H1 (cell line): ENCODE measurements at regions not wholly inside any gene's neighbourhood (a gene's known extent, or its start where the extent isn't known, plus 50 kb on each side); places are given as distances from the start of the nearest gene placed in this dataset.

Source experiments
- CTCF ChIA-PET: fragments of 300-600 bp; sonication (Branson Sonifier 250); formaldehyde crosslinking; loops from one replicate; lab custom pipeline; 2021; ENCODE audit not compliant: partially characterized antibody; lab: Charles Lee
- POLR2A ChIA-PET: fragments of 300-600 bp; sonication (Branson Sonifier 250); formaldehyde crosslinking; loops from one replicate; lab custom pipeline; 2021; ENCODE audit warnings: inconsistent platforms; ENCODE audit not compliant: partially characterized antibody; lab: Charles Lee
- DNase-seq, 2 experiments: peaks; one replicate each; pipeline versions ENCODE4 v3.0.0 to v3.0.0-alpha.2; 2010 to 2022; ENCODE audit warnings: low spot score in 2 of 2, low read depth in 1 of 2, mixed read lengths in 1 of 2
- FAIRE-seq: peaks from 2 replicates; lab custom pipeline; 2011; peaks lifted over from hg19 to GRCh38; lab: Jason Lieb, UNC
- H2AFZ ChIP-seq: 2 replicates; pipeline ENCODE4 v1.8.1; 2012; ENCODE audit warnings: low read length, inconsistent platforms
- H2AK5ac ChIP-seq: 2 replicates; pipeline ENCODE4 v1.6.1; 2013; ENCODE audit warnings: low read depth, low read length
- H2BK120ac ChIP-seq: replicated peaks from 2 replicates; pipeline ENCODE3; 2013; ENCODE audit warnings: low read depth, low read length, inconsistent platforms
- H2BK12ac ChIP-seq: 2 replicates; pipeline ENCODE4 v1.6.1; 2013; ENCODE audit warnings: low read depth, low read length
- H2BK15ac ChIP-seq: 2 replicates; pipeline ENCODE4 v1.6.1; 2013; ENCODE audit warnings: low read length
- H2BK20ac ChIP-seq: 2 replicates; pipeline ENCODE4 v1.6.1; 2013; ENCODE audit warnings: low read length
- H2BK5ac ChIP-seq: 2 replicates; pipeline ENCODE4 v1.6.1; 2013; ENCODE audit warnings: low read depth, low read length
- H3K14ac ChIP-seq: 2 replicates; pipeline ENCODE4 v1.6.1; 2013; ENCODE audit warnings: inconsistent platforms; ENCODE audit not compliant: insufficient read length
- H3K18ac ChIP-seq: 2 replicates; pipeline ENCODE4 v1.6.1; 2013; ENCODE audit warnings: low read length; ENCODE audit errors: extremely low read depth
- H3K23ac ChIP-seq: 2 replicates; pipeline ENCODE4 v1.6.1; 2013; ENCODE audit warnings: inconsistent platforms; ENCODE audit not compliant: insufficient read length
- H3K23me2 ChIP-seq: 2 replicates; pipeline ENCODE4 v1.6.1; 2013; ENCODE audit warnings: low read depth, low read length
- H3K27ac ChIP-seq: 2 replicates; pipeline ENCODE4 v1.6.1; 2011; ENCODE audit warnings: low read depth, low read length, inconsistent platforms
- H3K27me3 ChIP-seq, 4 experiments: replicated peaks in 1 of 4; 1 replicate in 1 of 4; 2 replicates in 3 of 4; pipeline versions ENCODE4 v1.6.1 to v1.8.1; 2011 to 2013; ENCODE audit warnings: low read length in 3 of 4, mild to moderate bottlenecking in 3 of 4, inconsistent platforms in 2 of 4, mixed read lengths in 2 of 4, moderate library complexity in 1 of 4; ENCODE audit not compliant: control insufficient read depth in 3 of 4, insufficient read depth in 3 of 4; ENCODE audit errors: extremely low read depth in 1 of 4
- H3K36me3 ChIP-seq, 4 experiments: 2 replicates each; pipeline versions ENCODE4 v1.6.1 to v1.8.1; 2011 to 2013; ENCODE audit warnings: mild to moderate bottlenecking in 4 of 4, low read length in 3 of 4, moderate library complexity in 2 of 4, control low read depth in 1 of 4, inconsistent platforms in 1 of 4; ENCODE audit not compliant: insufficient read depth in 4 of 4, control insufficient read depth in 2 of 4
- H3K4ac ChIP-seq: replicated peaks from 2 replicates; pipeline ENCODE3; 2013; ENCODE audit warnings: low read length, low read depth, mixed read lengths, inconsistent platforms; ENCODE audit not compliant: insufficient read length
- H3K4me1 ChIP-seq, 4 experiments: replicated peaks in 1 of 4; 1 replicate in 1 of 4; 2 replicates in 3 of 4; pipeline versions ENCODE4 v1.6.1 to v1.8.1; 2011 to 2013; ENCODE audit warnings: low read length in 3 of 4, inconsistent platforms in 2 of 4, mixed read lengths in 1 of 4; ENCODE audit not compliant: insufficient read depth in 4 of 4, control insufficient read depth in 3 of 4
- H3K4me2 ChIP-seq, 2 experiments: 2 replicates each; pipeline versions ENCODE4 v1.6.1 to v1.8.1; 2011 to 2013; ENCODE audit warnings: low read depth in 2 of 2, low read length in 2 of 2, control low read depth in 1 of 2, inconsistent platforms in 1 of 2, mild to moderate bottlenecking in 1 of 2; ENCODE audit not compliant: insufficient read depth in 1 of 2
- H3K4me3 ChIP-seq, 4 experiments: fragments of 200-600, 300-600 bp in 1 of 4; sonication (generic), shearing (Covaris generic), sonication (Bioruptor Twin) in 1 of 4; 2 replicates each; pipeline versions ENCODE4 v1.5.1 to v1.8.1; 2011 to 2016; ENCODE audit warnings: low read length in 4 of 4, low read depth in 3 of 4, control low read depth in 2 of 4, inconsistent platforms in 2 of 4, mild to moderate bottlenecking in 2 of 4, mixed read lengths in 1 of 4, moderate library complexity in 1 of 4; ENCODE audit not compliant: insufficient read depth in 2 of 4; ENCODE audit errors: extremely low read depth in 1 of 4
- H3K56ac ChIP-seq: replicated peaks from 2 replicates; pipeline ENCODE3; 2013; ENCODE audit warnings: low read depth, mild to moderate bottlenecking, mixed read lengths, low read length, inconsistent platforms; ENCODE audit not compliant: insufficient read length
- H3K79me1 ChIP-seq: 2 replicates; pipeline ENCODE4 v1.6.1; 2013; ENCODE audit warnings: low read depth, low read length, control low read depth
- H3K79me2 ChIP-seq, 2 experiments: 2 replicates each; pipeline versions ENCODE4 v1.6.1 to v1.8.1; 2012 to 2013; ENCODE audit warnings: low read length in 2 of 2, mild to moderate bottlenecking in 2 of 2, inconsistent platforms in 1 of 2; ENCODE audit not compliant: insufficient read depth in 2 of 2, control insufficient read depth in 1 of 2
- H3K9ac ChIP-seq, 4 experiments: replicated peaks in 1 of 4; 1 replicate in 1 of 4; 2 replicates in 3 of 4; pipeline versions ENCODE4 v1.6.1 to v1.8.1; 2011 to 2013; ENCODE audit warnings: low read depth in 3 of 4, low read length in 3 of 4, control low read depth in 2 of 4, mild to moderate bottlenecking in 2 of 4, moderate library complexity in 2 of 4, inconsistent platforms in 1 of 4; ENCODE audit errors: extremely low read depth in 1 of 4
- H3K9me3 ChIP-seq, 2 experiments: 2 replicates each; pipeline versions ENCODE4 v1.6.1 to v1.8.1; 2012 to 2013; ENCODE audit warnings: mild to moderate bottlenecking in 2 of 2, moderate library complexity in 2 of 2, control low read depth in 1 of 2, inconsistent platforms in 1 of 2, low read depth in 1 of 2, low read length in 1 of 2, mixed read lengths in 1 of 2; ENCODE audit not compliant: insufficient read depth in 2 of 2
- H4K20me1 ChIP-seq, 2 experiments: replicated peaks in 1 of 2; 2 replicates each; pipeline versions ENCODE3 to v1.8.1; 2011 to 2013; ENCODE audit warnings: inconsistent platforms in 2 of 2, low read length in 2 of 2, mild to moderate bottlenecking in 1 of 2; ENCODE audit not compliant: insufficient read depth in 2 of 2, control insufficient read depth in 1 of 2
- H4K5ac ChIP-seq: 2 replicates; pipeline ENCODE4 v1.6.1; 2013; ENCODE audit warnings: low read length, low read depth, mixed read lengths, inconsistent platforms; ENCODE audit not compliant: insufficient read length
- H4K8ac ChIP-seq: 2 replicates; pipeline ENCODE4 v1.8.0; 2013; ENCODE audit warnings: mild to moderate bottlenecking, moderate library complexity, low read length, inconsistent platforms; ENCODE audit not compliant: insufficient read depth; ENCODE audit errors: extremely low read depth
- H4K91ac ChIP-seq: replicated peaks from 2 replicates; pipeline ENCODE3; 2013; ENCODE audit warnings: low read length, mixed read lengths, inconsistent platforms; ENCODE audit not compliant: insufficient read length
- ATF2 ChIP-seq: IDR thresholded peaks from 2 replicates; pipeline ENCODE4 v1.6.1; 2012; ENCODE audit warnings: low read length, inconsistent platforms
- EGR1 ChIP-seq: IDR thresholded peaks from 2 replicates; pipeline ENCODE4 v1.6.1; 2011; ENCODE audit warnings: low read depth, low read length, borderline replicate concordance
- MAFK ChIP-seq: IDR thresholded peaks from 2 replicates; pipeline ENCODE4 v1.6.1; 2012; ENCODE audit warnings: low read depth, mild to moderate bottlenecking, improper control_type of control experiment, low read length
- SRF ChIP-seq: IDR thresholded peaks from 2 replicates; pipeline ENCODE4 v1.6.1; 2011; ENCODE audit warnings: mild to moderate bottlenecking, low read depth, low read length, moderate library complexity
- TBP ChIP-seq: IDR thresholded peaks from 2 replicates; pipeline ENCODE4 v1.6.1; 2011; ENCODE audit warnings: low read depth, low read length, improper control_type of control experiment
- YY1 ChIP-seq: IDR thresholded peaks from 2 replicates; pipeline ENCODE4 v1.6.1; 2011; ENCODE audit warnings: low read depth, mild to moderate bottlenecking, low read length
- WGBS, 2 experiments: shearing (Covaris generic) in 1 of 2; methylation state at CpG; one replicate each; pipeline versions ENCODE4 v1.1.6 to v1.1.7; 2013 to 2015; ENCODE audit warnings: low lambda C conversion rate in 2 of 2, mixed read lengths in 2 of 2, inconsistent platforms in 1 of 2, low coverage in 1 of 2, missing lambda C conversion rate in 1 of 2; ENCODE audit not compliant: insufficient replicate concordance in 2 of 2, insufficient coverage in 1 of 2, insufficient read length in 1 of 2; ENCODE audit errors: extremely low coverage in 1 of 2, missing lambda C conversion rate in 1 of 2; 5-methylcytosine and 5-hydroxymethylcytosine counted together
- TF ChIP-seq, protein P1 (sequence below): IDR thresholded peaks from 2 replicates; pipeline ENCODE4 v1.6.1; 2012; ENCODE audit warnings: inconsistent platforms

DNA sequence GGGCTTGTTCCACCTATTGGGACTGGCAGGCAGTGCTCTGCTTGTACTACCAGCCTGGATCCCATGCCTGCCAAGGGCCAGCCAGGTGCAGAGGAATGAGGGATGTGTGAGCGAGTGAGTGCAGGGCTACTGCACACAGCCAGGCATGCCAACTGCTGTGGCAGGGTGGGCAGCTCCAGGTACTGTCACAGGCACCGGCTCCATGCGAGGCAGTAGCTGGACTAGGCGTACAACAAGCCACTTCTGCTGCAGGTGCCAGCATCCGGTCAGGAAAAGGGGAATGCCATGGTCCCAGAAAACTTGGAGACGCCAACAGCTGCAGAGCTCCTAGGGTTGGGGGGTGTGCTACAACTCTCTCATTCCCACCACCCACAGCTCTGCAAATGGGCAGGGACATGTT, 1356.7 kb downstream of the SI start:
- Histone ChIP-seq H2BK5ac (peak overlapping the region; percentile 89), H3K9ac (no peak overlapping the region), H3K14ac (no peak overlapping the region), H4K5ac (no peak overlapping the region), H4K91ac (peak overlapping the region; percentile 97), H3K4me2 (no peak overlapping the region), H4K20me1 (no peaks in the 10 kb centered on the region), H3K4me3 (peak overlapping the region in 1 of 4 experiments; percentile 18; a peak in 1 of 8 replicates), H2BK15ac (peak overlapping the region; percentile 19; the same call in 1 of the 2 replicates), H3K36me3 (peaks cover 0 to 4% (median 0%) of the 10 kb centered on the region in 4 experiments; a peak in 1 of 8 replicates), H2BK120ac (peak overlapping the region; percentile 91), H3K79me2 (no peaks in the 10 kb centered on the region), H2BK20ac (peak overlapping the region; percentile 49; the same call in 1 of the 2 replicates), H3K23me2 (no peaks in the 10 kb centered on the region), H4K8ac (no peak overlapping the region), H3K56ac (no peak overlapping the region), H3K27ac (peak overlapping the region; percentile 34; the same call in 1 of the 2 replicates), H3K4ac (peak overlapping the region; percentile 92), H3K79me1 (no peaks in the 10 kb centered on the region), H3K9me3 (peaks cover 11 to 12% of the 10 kb centered on the region in 2 experiments), H2AK5ac (peak overlapping the region; percentile 89), H3K27me3 (no peaks in the 10 kb centered on the region), H2BK12ac (peak overlapping the region; percentile 56; the same call in 1 of the 2 replicates), H3K4me1 (0 out of 7 replicates have a peak, but pooled peaks cover 0 to 3% (median 0%) of the 10 kb centered on the region in 4 experiments), H2AFZ (peak overlapping the region; percentile 87), H3K18ac (peak overlapping the region; percentile 26; the same call in 1 of the 2 replicates), H3K23ac (no peak overlapping the region)
- DNase-seq, result no peak
- WGBS, 2 experiments, result 82% methylated on average over 6 of the region's 6 CpGs; no CpG with 5 or more reads in 1 of the 2 experiments
- TF ChIP-seq EGR1, result no peak
- TF ChIP-seq SRF, result no peak
- no peak for TF ChIP-seq ATF2
- TF ChIP-seq, protein P1, sequence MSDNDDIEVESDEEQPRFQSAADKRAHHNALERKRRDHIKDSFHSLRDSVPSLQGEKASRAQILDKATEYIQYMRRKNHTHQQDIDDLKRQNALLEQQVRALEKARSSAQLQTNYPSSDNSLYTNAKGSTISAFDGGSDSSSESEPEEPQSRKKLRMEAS, result no peak
- TF ChIP-seq MAFK, result no peak
- TF ChIP-seq TBP, result no peak
- no peak for TF ChIP-seq YY1
- ChIA-PET POLR2A (no interaction called here), CTCF (no interaction called here)
- no peak for FAIRE-seq
